SU-DHL-6 (cell line): ENCODE measurements at regions not wholly inside any gene's neighbourhood (a gene's known extent, or its start where the extent isn't known, plus 50 kb on each side); places are given as distances from the start of the nearest gene placed in this dataset.

Experiments
- EZH2phosphoT487 ChIP-seq: fragments of 200-600 bp; sonication (generic), shearing (Covaris generic); conservative IDR thresholded peaks from 2 replicates; pipeline ENCODE4 v1.6.1; 2018; ENCODE audit warnings: mild to moderate bottlenecking, antibody characterized with exemption, low read length, moderate library complexity, mixed read lengths
- TF ChIP-seq, protein P1 (sequence below): fragments of 200-600 bp; sonication (generic); IDR thresholded peaks from one replicate; pipeline ENCODE4 v1.5.1; 2017; ENCODE audit warnings: antibody characterized with exemption, mild to moderate bottlenecking, low read length, moderate library complexity; ENCODE audit not compliant: insufficient read depth, poor library complexity, severe bottlenecking

DNA sequence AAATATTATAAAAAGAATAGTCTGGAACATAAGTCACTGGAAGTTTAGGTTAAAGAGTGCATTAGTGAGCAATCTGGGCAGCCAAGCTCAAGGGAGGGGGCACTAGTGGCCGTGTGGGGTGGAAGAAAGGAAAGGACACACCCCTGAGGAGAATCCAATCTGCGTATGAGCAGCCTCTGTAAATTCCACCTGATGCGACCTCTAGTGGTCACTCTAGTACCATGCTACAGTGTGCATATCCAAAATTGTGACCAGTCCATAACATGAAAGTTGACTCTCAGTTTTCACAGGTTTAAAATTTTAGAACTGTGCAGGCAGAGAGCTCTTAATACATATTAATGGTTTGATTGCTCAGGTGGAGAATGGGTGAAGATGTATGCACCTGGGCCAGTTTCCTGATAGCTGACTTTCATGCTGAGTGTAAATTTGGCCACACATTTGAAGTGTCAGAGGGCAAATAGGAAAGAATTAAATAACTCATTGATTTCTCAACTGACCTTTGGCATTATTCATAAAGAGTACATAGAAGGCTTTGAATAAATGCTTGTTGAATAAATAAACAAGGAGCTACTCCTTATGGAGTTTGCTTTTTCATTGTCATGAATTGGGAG is 105.9 kb upstream of the C21orf91 start:
- TF ChIP-seq, protein P1, sequence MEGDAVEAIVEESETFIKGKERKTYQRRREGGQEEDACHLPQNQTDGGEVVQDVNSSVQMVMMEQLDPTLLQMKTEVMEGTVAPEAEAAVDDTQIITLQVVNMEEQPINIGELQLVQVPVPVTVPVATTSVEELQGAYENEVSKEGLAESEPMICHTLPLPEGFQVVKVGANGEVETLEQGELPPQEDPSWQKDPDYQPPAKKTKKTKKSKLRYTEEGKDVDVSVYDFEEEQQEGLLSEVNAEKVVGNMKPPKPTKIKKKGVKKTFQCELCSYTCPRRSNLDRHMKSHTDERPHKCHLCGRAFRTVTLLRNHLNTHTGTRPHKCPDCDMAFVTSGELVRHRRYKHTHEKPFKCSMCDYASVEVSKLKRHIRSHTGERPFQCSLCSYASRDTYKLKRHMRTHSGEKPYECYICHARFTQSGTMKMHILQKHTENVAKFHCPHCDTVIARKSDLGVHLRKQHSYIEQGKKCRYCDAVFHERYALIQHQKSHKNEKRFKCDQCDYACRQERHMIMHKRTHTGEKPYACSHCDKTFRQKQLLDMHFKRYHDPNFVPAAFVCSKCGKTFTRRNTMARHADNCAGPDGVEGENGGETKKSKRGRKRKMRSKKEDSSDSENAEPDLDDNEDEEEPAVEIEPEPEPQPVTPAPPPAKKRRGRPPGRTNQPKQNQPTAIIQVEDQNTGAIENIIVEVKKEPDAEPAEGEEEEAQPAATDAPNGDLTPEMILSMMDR = peak; percentile 77
- no peak for TF ChIP-seq EZH2phosphoT487
